ENCODE measurements at regions not wholly inside any gene's neighbourhood (a gene's known extent, or its start where the extent isn't known, plus 50 kb on each side); places are given as distances from the start of the nearest gene placed in this dataset.

GRCh38 chr14:61211476-61212255 lies 69.5 kb downstream of the TMEM30B start:
- TF ChIP-seq CTCF (conservative IDR thresholded peaks at IDR 0.05), result no peak
- H3K27ac ChIP-seq, result no peak overlapping the region

- no peak overlapping the region for H3K27ac ChIP-seq
- no peak for TF ChIP-seq CTCF (conservative IDR thresholded peaks at IDR 0.05)
These were observed 77.9 kb downstream of the TMEM30B start for GRCh38 chr14:61203081-61203753.

- no peak overlapping the region for H3K27ac ChIP-seq
- no peak for TF ChIP-seq CTCF (conservative IDR thresholded peaks at IDR 0.05)
These were observed 79.0 kb downstream of the TMEM30B start for GRCh38 chr14:61202124-61202523.

- no peak overlapping the region for H3K27ac ChIP-seq
- no peak for TF ChIP-seq CTCF (conservative IDR thresholded peaks at IDR 0.05)
These were observed 80.0 kb downstream of the TMEM30B start for GRCh38 chr14:61201171-61201570.

- TF ChIP-seq CTCF (conservative IDR thresholded peaks at IDR 0.05), result no peak
- H3K27ac ChIP-seq, result no peak overlapping the region
These were observed 83.7 kb downstream of the TMEM30B start for GRCh38 chr14:61197416-61197815.

- peak; percentile 68 for TF ChIP-seq CTCF (conservative IDR thresholded peaks at IDR 0.05)
- H3K27ac ChIP-seq, result no peak overlapping the region
These were observed 84.3 kb downstream of the TMEM30B start for GRCh38 chr14:61196792-61197191.

- no peak overlapping the region for H3K27ac ChIP-seq
- no peak for TF ChIP-seq CTCF (conservative IDR thresholded peaks at IDR 0.05)
These were observed 85.1 kb downstream of the TMEM30B start for GRCh38 chr14:61196034-61196433.

Data from VCaP (cell line).